UCSD-AML1 (cell line): ENCODE measurements at regions not wholly inside any gene's neighbourhood (a gene's known extent, or its start where the extent isn't known, plus 50 kb on each side); places are given as distances from the start of the nearest gene placed in this dataset.

Source experiments
- DNase-seq: peaks from one replicate; lab custom pipeline; 2025; ENCODE audit not compliant: unreplicated experiment; lab: John Stamatoyannopoulos, UW

GRCh38 chr14:61226015-61226654 is 55.0 kb downstream of the TMEM30B start:
- no peak for DNase-seq

GRCh38 chr14:61225344-61225743 is 55.8 kb downstream of the TMEM30B start:
- DNase-seq, result no peak

- DNase-seq, result no peak
Measured at GRCh38 chr14:61223552-61223951, 57.6 kb downstream of the TMEM30B start.

GRCh38 chr14:61222388-61222787 is 58.8 kb downstream of the TMEM30B start:
- DNase-seq, result no peak

- no peak for DNase-seq
Measured at GRCh38 chr14:61221906-61222305, 59.2 kb downstream of the TMEM30B start.

- no peak for DNase-seq
Measured at GRCh38 chr14:61219673-61220072, 61.5 kb downstream of the TMEM30B start.

GRCh38 chr14:61219256-61219655 is 61.9 kb downstream of the TMEM30B start:
- no peak for DNase-seq

GRCh38 chr14:61218767-61219166 is 62.4 kb downstream of the TMEM30B start:
- DNase-seq, result no peak

- no peak for DNase-seq
Measured at GRCh38 chr14:61218157-61218556, 63.0 kb downstream of the TMEM30B start.

- DNase-seq, result no peak
Measured at GRCh38 chr14:61217516-61217915, 63.6 kb downstream of the TMEM30B start.

- no peak for DNase-seq
Measured at GRCh38 chr14:61215222-61216020, 65.7 kb downstream of the TMEM30B start.

- no peak for DNase-seq
Measured at GRCh38 chr14:61213920-61214319, 67.2 kb downstream of the TMEM30B start.

- DNase-seq, result no peak
Measured at GRCh38 chr14:61213191-61213621, 67.9 kb downstream of the TMEM30B start.

GRCh38 chr14:61212546-61212945 is 68.6 kb downstream of the TMEM30B start:
- no peak for DNase-seq

- DNase-seq, result no peak
Measured at GRCh38 chr14:61211476-61212255, 69.5 kb downstream of the TMEM30B start.

GRCh38 chr14:61203081-61203753 is 77.9 kb downstream of the TMEM30B start:
- DNase-seq, result no peak

- DNase-seq, result no peak
Measured at GRCh38 chr14:61202124-61202523, 79.0 kb downstream of the TMEM30B start.

GRCh38 chr14:61201171-61201570 is 80.0 kb downstream of the TMEM30B start:
- no peak for DNase-seq

- DNase-seq, result no peak
Measured at GRCh38 chr14:61197416-61197815, 83.7 kb downstream of the TMEM30B start.

- no peak for DNase-seq
Measured at GRCh38 chr14:61196792-61197191, 84.3 kb downstream of the TMEM30B start.

- no peak for DNase-seq
Measured at GRCh38 chr14:61196034-61196433, 85.1 kb downstream of the TMEM30B start.
